ENCODE measurements at regions not wholly inside any gene's neighbourhood (a gene's known extent, or its start where the extent isn't known, plus 50 kb on each side); places are given as distances from the start of the nearest gene placed in this dataset.

DNA sequence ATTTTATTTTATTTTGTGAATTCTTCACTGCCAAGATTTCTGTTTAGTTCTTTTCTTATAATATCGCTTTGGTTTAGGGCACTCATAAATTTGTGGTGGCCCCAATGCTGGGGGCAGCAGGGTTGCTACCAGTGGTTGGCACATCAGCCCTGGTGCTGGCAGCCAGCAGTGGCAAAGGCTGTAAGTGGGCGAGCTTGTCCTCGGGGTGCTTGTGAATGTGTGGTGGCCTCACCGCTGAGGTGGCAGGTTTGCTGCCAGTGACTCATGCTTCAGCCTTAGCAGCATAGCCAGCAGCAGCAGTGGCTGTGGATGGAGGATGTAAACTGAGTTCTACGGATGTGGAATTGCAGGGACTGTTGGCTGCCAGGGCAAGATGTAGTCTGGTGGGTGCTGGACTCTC lies 262.9 kb upstream of the DMAC1 start:
- WGBS, 2 donors (ENCODE audit: low coverage in 1 of 2), result 60 to 100% methylated on average over 1 of the region's 5 CpGs
- Histone ChIP-seq H3K4me3 (no peak overlapping the region), H3K9me3 (peaks cover 0 to 12% (median 0%) of the 10 kb centered on the region in 3 donors), H3K36me3 (no peaks in the 10 kb centered on the region), H3K27ac (no peak overlapping the region), H3K27me3 (no peaks in the 10 kb centered on the region), H3K4me1 (no peaks in the 10 kb centered on the region)
- TF ChIP-seq POLR2A (IDR thresholded peaks at IDR 0.05) (no peak), EP300 (IDR thresholded peaks at IDR 0.05) (no peak), CTCF (IDR thresholded peaks at IDR 0.05) (no peak), POLR2AphosphoS5 (IDR thresholded peaks at IDR 0.05) (no peak)
- no peak for ATAC-seq

DNA sequence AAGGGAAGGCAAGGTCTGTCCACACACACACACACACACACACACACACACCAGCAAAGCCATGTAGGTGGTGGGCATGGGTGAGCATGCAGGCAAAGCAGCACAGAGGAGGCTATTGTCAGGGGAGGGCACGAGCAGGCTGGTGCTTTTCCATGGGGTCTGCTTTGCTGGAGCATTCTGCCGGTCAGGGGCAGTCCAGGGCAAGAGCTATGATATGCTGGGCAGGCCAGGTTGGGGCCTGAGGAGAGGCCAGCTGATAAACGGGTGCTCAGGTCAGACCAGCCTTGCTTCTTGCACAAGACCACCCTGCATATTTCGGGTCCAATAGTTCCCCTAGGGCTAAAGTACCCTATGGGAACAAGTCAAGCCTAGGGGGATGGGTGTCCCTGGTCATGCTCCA lies 253.9 kb upstream of the DMAC1 start:
- H3K27me3 ChIP-seq, result no peaks in the 10 kb centered on the region
- H3K36me3 ChIP-seq, result no peaks in the 10 kb centered on the region
- H3K4me3 ChIP-seq, result no peak overlapping the region
- 67% methylated on average over 1 of the region's 4 CpGs; no CpG with 5 or more reads in 1 of the 2 donors for WGBS, 2 donors (ENCODE audit: low coverage in 1 of 2)
- H3K9me3 ChIP-seq, result peaks cover 0 to 12% (median 0%) of the 10 kb centered on the region in 3 donors
- TF ChIP-seq POLR2AphosphoS5 (IDR thresholded peaks at IDR 0.05) (no peak), CTCF (IDR thresholded peaks at IDR 0.05) (no peak), POLR2A (IDR thresholded peaks at IDR 0.05) (no peak), EP300 (IDR thresholded peaks at IDR 0.05) (no peak)
- no peaks in the 10 kb centered on the region for H3K4me1 ChIP-seq
- no peak overlapping the region for H3K27ac ChIP-seq
- ATAC-seq, result no peak

DNA sequence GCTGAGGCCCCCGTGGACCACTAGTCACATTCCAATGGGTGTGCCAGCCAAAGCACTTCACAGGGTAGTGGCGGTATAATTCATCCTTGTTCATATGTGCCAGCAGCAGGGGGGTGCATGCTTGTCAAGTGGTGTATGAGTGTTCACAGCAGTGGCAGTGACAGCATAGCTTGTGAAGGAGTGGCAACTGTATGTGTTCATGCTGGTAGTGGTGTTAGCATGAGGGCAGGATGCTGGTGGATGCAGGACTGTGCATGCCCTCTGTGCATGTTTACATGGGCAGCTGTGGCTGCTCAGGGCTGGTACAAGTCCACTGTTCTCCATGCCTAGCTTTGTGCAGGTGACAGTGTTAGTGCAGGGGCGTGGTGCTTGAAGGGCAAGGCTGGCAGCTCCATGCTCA lies 253.4 kb upstream of the DMAC1 start:
- Histone ChIP-seq H3K27ac (no peak overlapping the region), H3K36me3 (no peaks in the 10 kb centered on the region), H3K9me3 (peaks cover 0 to 12% (median 0%) of the 10 kb centered on the region in 3 donors), H3K27me3 (no peaks in the 10 kb centered on the region), H3K4me1 (no peaks in the 10 kb centered on the region), H3K4me3 (no peak overlapping the region)
- TF ChIP-seq CTCF (IDR thresholded peaks at IDR 0.05) (no peak), POLR2AphosphoS5 (IDR thresholded peaks at IDR 0.05) (no peak), EP300 (IDR thresholded peaks at IDR 0.05) (no peak), POLR2A (IDR thresholded peaks at IDR 0.05) (no peak)
- no CpG with 5 or more reads among the region's 3 CpGs for WGBS, 2 donors (ENCODE audit: low coverage in 1 of 2)
- no peak for ATAC-seq

- H3K4me3 ChIP-seq, result no peak overlapping the region
- H3K9me3 ChIP-seq, result peaks cover 0 to 22% (median 0%) of the 10 kb centered on the region in 3 donors
- H3K27ac ChIP-seq, result no peak overlapping the region
- no peaks in the 10 kb centered on the region for H3K36me3 ChIP-seq
- 30 to 55% methylated on average over 1 to 2 of the region's 2 CpGs for WGBS, 2 donors (ENCODE audit: low coverage in 1 of 2)
- no peaks in the 10 kb centered on the region for H3K4me1 ChIP-seq
- no peaks in the 10 kb centered on the region for H3K27me3 ChIP-seq
- no peak for ATAC-seq
- TF ChIP-seq POLR2AphosphoS5 (IDR thresholded peaks at IDR 0.05) (no peak), POLR2A (IDR thresholded peaks at IDR 0.05) (no peak), CTCF (IDR thresholded peaks at IDR 0.05) (no peak), EP300 (IDR thresholded peaks at IDR 0.05) (no peak)
Observed at GRCh38 chr9:8037745-8038144, 238.2 kb upstream of the DMAC1 start.

GRCh38 chr9:8036914-8037524 lies 237.4 kb upstream of the DMAC1 start:
- no peaks in the 10 kb centered on the region for H3K4me1 ChIP-seq
- H3K4me3 ChIP-seq, result no peak overlapping the region
- H3K9me3 ChIP-seq, result peaks cover 0 to 20% (median 0%) of the 10 kb centered on the region in 3 donors
- H3K36me3 ChIP-seq, result no peaks in the 10 kb centered on the region
- TF ChIP-seq EP300 (IDR thresholded peaks at IDR 0.05) (no peak), CTCF (IDR thresholded peaks at IDR 0.05) (no peak), POLR2A (IDR thresholded peaks at IDR 0.05) (no peak), POLR2AphosphoS5 (IDR thresholded peaks at IDR 0.05) (no peak)
- ATAC-seq, result no peak
- no peak overlapping the region for H3K27ac ChIP-seq
- H3K27me3 ChIP-seq, result no peaks in the 10 kb centered on the region

Data from gastroesophageal sphincter (tissue), 4 donors.